ENCODE measurements at regions not wholly inside any gene's neighbourhood (a gene's known extent, or its start where the extent isn't known, plus 50 kb on each side); places are given as distances from the start of the nearest gene placed in this dataset.

GRCh38 chrX:39499996-39500395, 597.8 kb downstream of the BCOR start:
- FAIRE-seq: no peak
- CTCF ChIA-PET (ENCODE audit: low intra/inter-chr PET ratio): no interaction called here

More at GRCh38 chrX:39499996-39500395, 597.8 kb downstream of the BCOR start:
- Histone ChIP-seq H3K4me2 (ENCODE audit: insufficient read depth, low read length) (no peak overlapping the region), H3K4me3 (no peak overlapping the region), H3K9me1 (ENCODE audit: control insufficient read depth, insufficient read depth, low read length) (no peaks in the 10 kb centered on the region), H4K20me1 (replicated peaks; ENCODE audit: control insufficient read depth, insufficient read depth, low read length) (no peaks in the 10 kb centered on the region), H3K9ac (ENCODE audit: insufficient read depth in 1 of 2, low read depth in 2 of 2, low read length in 2 of 2) (no peak overlapping the region), H3K27me3 (ENCODE audit: control insufficient read depth in 2 of 2, insufficient read depth in 2 of 2, low read length in 2 of 2) (no peaks in the 10 kb centered on the region), H3K9me3 (replicated peaks; ENCODE audit: control insufficient read depth, insufficient read depth, low read depth, low read length) (no peaks in the 10 kb centered on the region), H3K79me2 (ENCODE audit: control insufficient read depth, insufficient read depth, low read length) (no peaks in the 10 kb centered on the region), H3K36me3 (ENCODE audit: control insufficient read depth, insufficient read depth, low read length) (no peaks in the 10 kb centered on the region), H2AFZ (ENCODE audit: low read depth, low read length) (no peak overlapping the region), H3K4me1 (replicated peaks in 1 of 2; ENCODE audit: control insufficient read depth in 2 of 2, insufficient read depth in 2 of 2, low read length in 2 of 2) (no peaks in the 10 kb centered on the region; a peak in 1 of 5 replicates), H3K27ac (ENCODE audit: extremely low read depth, low read depth, low read length) (no peak overlapping the region)
- in situ Hi-C loops (cut with MboI): no loop called here
- DNase-seq (ENCODE audit: extremely low read depth in 1 of 4, low spot score in 3 of 4) (no peak), ATAC-seq (no peak)
- no peak for TF ChIP-seq ZNF507 (tag; conservative IDR thresholded peaks at IDR 0.05)
- TF ChIP-seq ZNF121 (CRISPR knock-in tag; conservative IDR thresholded peaks at IDR 0.05): no peak
- TF ChIP-seq MAZ (CRISPR knock-in tag; conservative IDR thresholded peaks at IDR 0.05 in 1 of 2, IDR thresholded peaks at IDR 0.05 in 1 of 2): no peak
- TF ChIP-seq STAT5B (CRISPR knock-in tag; IDR thresholded peaks at IDR 0.05): no peak
- no peak for TF ChIP-seq CTCFL (IDR thresholded peaks at IDR 0.05; ENCODE audit: borderline replicate concordance, insufficient read depth, low read depth, low read length, poor library complexity, severe bottlenecking)
- TF ChIP-seq NUFIP1 (IDR thresholded peaks at IDR 0.05; ENCODE audit: partially characterized antibody): no peak
- no peak for TF ChIP-seq GTF2F1 (IDR thresholded peaks at IDR 0.05; ENCODE audit: low read depth, low read length)
- TF ChIP-seq PML (IDR thresholded peaks at IDR 0.05; ENCODE audit: low read length): no peak
- no peak for TF ChIP-seq ZNF76 (CRISPR knock-in tag; IDR thresholded peaks at IDR 0.05; ENCODE audit: borderline replicate concordance)
- TF ChIP-seq ZSCAN32 (CRISPR knock-in tag; IDR thresholded peaks at IDR 0.05): no peak
- intact Hi-C loops (cut with micrococcal nuclease): no loop called here
- BruUV-seq (replicated peaks): no TSS peak
- POLR2A ChIA-PET: no interaction called here
